HK-2 (cell line): ENCODE measurements at regions not wholly inside any gene's neighbourhood (a gene's known extent, or its start where the extent isn't known, plus 50 kb on each side); places are given as distances from the start of the nearest gene placed in this dataset.

ENCODE experiments used
- DNase-seq: peaks from one replicate; pipeline ENCODE4 v3.0.0-alpha.2; 2018; ENCODE audit not compliant: unreplicated experiment

DNA sequence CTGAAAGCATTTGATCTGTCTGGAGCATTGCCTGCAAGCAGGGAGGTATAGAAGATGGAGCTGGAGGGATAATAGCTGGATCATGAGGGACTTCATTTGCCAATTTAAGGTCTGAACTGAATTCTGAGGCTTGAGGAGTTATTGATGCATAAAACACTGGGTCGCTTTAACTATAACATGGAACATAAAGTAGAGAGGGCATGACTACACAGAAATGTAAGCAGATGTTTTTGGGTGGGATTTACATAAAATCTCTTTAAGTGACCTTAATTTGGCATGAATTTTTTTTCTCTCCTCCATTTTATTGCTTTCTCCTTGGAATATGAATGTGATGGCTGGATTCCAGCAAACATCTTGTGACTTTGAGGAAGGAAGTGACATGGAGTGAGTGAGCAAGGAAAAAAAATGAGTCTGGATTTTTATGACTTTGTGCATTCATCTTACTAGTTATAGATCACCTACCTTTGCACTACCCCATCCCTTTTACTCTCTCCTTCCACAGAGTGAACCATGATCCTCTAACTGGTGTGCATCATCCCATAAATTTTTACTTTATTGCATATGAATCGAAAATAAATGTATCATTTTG is 356.0 kb downstream of the DUSP6 start:
- no peak for DNase-seq

DNA sequence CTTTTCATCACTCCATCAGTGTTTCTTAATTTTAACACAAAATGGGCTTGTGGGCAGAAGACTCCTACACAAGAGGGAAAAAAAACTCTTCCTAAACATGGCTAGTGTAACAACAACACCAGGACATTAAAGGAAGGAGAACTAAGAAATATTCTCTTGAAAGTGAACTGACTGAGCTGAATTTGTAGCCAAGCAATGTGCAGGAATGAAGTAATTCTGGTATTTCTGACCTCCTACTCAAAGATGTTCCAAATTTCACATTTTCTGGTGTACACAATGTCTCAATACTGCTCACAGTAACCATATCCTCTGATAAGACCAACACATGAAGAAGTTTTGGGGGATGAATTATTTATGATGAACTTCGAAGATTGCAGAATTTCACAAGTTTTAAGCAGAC is 357.3 kb downstream of the DUSP6 start:
- no peak for DNase-seq

DNA sequence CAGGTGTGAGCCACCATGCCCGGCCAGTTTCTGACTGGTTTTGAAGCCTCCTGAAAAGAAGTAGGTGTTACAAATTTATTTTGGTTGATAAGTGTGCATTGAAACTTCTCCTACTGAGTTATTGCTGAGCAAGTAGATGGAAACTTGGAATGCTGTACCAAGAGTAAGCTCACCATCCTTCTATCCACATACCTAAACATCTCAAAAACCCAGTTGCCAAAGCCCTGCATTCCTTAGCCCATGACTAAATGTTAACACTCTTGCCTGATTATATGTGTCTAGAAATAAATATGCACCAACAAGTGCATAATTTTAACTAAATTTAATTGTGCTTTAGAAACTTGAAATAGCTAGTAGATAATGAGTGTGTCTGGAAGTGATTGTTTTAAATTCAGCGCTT is 357.8 kb downstream of the DUSP6 start:
- DNase-seq: no peak

DNA sequence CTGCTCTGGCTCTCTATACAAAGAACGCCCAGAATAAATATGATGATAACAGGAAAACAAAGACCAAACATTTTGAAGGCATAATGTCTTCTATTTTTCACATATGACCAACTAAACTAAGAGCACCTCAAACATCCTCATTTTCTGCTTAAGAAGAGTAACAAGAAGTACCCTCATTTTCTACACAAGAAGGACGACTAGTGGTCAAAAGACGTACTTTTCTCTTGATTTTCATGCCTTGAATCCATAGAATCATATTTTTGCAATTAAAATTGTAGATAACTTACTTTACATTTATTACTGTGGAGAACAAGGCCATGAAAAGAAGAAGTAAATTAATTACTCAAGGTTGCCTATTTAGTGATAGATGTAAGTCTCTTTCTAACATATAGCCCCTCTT is 358.6 kb downstream of the DUSP6 start:
- DNase-seq: no peak

DNA sequence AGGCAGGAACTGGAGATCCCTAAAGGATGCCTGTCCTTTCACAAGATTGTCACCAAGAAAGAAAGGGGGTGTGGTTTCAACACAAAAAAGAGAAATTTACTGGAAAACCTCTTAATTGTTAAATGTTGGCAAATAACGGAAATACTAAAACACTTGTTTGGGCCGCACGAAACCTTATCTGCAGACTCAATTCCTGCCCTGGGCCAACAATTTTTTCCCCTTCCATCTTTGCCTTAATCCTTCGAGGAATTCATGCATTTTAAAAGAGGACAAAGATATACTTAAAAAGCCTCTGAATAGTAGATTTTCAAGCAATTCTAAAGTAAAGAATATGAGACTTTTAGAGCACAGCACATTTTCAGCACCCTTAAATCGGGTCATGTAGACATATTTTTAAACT is 366.2 kb downstream of the DUSP6 start:
- no peak for DNase-seq

DNA sequence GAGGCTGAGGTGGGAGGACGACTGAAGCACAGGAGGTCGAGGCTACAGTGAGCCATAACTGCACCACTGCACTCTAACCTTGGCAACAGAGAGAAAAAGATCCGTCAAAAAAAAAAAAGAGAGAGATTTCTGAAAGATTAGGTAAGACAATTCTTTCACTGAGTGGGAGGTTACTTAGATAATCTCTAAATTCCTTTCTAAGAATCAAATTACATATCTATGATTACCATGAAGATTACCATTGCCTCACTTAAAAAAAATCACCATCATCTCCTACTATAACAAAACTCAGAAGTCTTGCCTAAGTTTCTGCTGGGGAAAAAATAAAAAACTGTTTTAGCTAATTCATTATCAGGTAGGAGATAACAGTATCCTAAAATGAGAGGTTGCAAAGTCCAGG is 366.7 kb downstream of the DUSP6 start:
- DNase-seq: no peak

DNA sequence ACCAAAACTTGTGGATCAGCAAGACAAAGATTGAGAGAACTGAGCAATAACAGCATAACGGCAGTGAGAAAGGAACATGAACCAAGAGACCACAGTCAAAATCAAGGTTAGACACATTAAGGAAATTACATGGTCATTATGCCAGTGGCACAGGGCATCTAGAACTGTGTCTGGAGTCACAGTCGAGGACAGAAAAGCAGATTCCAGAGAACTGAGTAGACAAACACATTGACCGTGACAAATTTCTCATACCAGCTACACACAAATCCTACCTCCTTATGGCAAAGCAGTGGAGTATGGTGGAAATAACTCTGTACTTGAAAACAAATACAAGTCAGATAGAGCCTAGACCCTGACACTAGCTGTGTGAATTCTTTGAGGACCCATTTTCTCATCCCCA is 367.3 kb downstream of the DUSP6 start:
- DNase-seq: no peak

DNA sequence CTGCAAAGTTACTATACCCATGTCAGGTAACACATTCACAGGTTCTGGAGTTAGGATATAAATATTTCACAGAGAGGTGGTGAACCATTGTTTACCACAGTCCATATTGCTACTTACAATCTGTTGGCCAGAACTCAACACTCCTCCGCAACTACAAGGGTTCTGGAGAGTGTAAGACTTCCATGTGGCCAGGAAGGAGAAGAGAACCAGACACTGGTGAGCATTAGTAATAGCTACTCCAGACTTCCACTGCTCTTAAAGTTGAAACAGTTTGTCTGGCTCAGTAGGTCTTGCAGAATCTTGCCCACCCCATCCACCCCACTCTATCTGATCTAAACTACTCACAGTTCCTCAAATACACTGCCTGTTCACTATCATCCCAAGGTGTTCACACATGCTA is 369.6 kb downstream of the DUSP6 start:
- no peak for DNase-seq

DNA sequence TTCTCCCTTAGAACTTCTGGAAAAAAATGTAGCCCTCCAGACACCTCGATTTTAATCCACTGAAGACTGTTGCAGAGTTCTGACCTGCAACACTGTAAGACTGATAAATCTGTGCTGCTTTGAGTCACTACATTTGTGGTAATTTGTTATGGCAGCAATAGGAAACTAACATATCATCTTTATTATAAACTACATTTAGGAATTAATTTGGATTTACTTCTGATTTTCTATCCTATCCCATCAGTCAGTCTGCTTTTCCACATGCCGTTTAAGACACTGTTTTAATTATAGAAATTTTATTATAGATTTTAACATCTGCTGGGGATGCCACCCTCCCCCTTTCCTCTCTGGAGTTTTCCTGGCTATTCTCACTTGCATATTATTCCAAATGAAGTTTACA is 375.2 kb downstream of the DUSP6 start:
- DNase-seq: no peak

DNA sequence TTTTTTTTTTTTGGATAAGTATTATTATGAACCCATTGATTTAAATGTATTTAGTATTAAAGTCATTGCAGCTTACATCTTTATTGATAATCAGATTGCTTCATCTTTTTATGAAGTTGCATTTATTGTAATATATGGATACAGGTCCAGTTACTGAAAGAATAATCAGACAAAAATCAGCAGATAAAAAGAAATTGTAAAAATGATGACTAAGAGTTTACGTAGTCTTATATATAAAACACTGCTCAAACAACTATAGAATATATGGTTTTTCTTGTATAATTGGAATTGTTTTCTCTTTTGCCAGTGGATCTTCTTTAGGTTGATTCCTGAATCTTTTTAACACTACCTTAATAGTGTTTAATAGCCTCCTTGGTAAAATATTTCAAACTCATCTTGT is 378.3 kb downstream of the DUSP6 start:
- DNase-seq: no peak

DNA sequence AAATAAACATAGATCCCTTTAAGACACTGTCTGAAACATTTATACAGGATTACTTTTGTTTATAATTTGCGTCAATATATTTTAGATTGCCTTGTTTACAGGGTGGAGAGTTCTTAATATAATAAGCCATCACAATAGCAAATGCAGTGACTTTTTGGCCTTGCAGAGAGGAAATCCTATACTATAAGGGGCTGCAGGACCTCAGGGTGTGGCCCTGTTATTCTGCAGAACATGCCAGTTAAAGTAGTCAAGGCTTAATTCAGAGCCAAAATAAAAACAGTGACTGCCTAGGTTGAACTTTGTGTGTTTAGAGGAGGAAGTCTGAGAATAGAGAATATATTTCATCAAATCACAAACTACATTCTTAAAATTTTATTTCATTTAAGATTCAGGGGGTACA is 381.6 kb downstream of the DUSP6 start:
- DNase-seq: no peak

DNA sequence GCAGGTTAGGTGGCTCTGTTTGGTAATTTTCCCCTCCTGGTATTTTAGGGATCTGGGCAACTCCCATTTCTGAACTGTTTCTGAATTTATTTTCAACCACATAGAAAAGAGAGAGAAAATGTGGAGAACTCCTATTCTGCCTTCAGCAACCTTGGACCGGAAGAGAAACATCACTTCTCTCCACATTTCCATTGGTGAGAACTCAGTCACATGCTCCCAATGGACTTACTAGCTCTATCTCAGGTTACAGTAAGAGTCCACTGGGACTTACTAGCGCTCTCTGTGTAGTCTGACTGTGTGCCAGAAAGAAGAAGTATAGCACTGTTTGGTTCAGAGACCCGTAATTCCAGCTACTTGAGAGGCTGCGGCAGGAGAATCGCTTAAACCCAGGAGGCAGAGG is 383.2 kb downstream of the DUSP6 start:
- no peak for DNase-seq

DNA sequence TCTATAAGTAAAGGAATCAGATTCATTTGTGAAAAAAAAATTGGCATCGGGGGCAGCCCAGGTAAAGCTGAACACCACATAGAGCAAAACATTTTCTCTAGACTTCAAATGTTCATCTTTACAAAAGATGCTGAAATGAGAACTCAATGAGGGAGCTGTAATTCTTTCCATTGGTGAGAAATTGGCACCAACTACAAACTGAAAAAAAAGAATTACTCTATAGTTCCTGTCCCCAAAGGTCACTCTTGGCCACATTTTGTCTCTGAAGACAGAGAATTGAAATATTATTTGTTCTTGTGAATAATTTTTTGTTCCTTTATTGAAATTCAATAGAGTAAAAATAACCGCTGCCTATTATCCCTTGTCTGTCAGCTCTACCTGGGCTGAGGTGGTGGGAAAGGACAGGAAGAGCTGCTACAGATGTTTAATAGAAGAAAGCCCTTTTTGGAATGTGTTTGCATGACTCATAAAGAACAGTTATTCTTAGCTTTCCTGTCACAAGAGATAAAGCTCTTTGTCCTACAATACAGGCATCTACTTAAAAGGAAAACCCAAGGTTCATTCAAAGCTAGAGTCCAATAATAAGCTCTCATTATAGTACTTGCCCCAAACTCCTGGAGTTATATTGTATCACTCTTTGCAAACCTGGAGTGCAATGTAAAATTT is 380.1 kb upstream of the KITLG start:
- DNase-seq: no peak

DNA sequence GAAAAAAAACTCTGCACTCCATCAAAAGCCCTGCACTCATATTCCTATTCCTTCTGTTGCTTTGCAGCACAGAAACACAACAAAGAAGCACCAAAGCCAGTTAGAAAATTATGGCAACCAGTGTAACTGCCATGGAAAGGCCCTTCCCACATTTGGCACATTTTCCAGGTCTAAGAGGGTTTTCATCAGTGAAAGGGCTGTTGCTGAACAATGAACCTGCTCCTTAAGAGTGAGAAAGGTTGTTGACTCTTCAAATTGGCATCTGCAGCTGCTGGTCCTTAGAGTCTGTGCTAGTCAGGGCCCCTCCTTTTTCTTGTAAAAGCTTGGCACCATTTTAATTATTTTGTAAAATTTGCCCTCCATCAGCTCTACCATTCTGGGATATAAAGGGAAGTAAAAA is 378.7 kb upstream of the KITLG start:
- no peak for DNase-seq

DNA sequence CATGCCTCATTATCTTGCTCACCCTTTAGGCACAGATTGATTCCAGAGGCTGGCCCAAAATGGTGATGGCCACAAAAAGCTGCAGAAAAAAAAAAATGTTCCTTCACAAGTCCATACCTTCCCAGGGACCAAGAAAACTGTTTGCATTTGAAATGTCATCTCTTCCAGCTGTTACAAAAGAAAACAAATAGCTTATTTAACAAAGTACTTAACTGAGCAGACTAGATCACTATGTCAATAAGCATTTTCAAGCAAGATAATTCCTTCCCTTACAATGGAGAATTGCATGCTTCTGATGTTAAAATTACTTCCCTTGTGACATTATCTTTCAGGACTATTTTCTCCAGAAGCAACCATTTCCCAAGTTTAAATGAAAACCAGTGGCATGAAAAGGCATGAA is 377.9 kb upstream of the KITLG start:
- no peak for DNase-seq

DNA sequence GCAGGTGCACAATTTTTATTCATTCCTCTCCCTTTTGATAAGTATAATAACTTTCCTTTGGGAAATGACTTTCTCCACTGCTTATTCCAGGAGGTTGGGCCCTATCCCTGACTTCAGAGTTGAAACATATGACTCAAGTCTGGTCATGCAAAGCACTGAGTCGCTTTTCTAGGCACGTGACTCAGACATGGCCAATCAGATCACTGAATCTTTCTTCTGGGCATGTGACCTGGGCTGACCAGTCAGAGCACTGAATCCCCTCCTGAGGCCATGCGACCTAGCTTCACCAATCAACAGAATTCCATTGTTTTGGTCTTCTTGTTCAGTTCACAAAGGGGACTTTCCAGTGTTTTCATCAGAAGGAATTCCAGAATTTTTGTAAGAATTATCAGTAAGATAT is 377.1 kb upstream of the KITLG start:
- no peak for DNase-seq

DNA sequence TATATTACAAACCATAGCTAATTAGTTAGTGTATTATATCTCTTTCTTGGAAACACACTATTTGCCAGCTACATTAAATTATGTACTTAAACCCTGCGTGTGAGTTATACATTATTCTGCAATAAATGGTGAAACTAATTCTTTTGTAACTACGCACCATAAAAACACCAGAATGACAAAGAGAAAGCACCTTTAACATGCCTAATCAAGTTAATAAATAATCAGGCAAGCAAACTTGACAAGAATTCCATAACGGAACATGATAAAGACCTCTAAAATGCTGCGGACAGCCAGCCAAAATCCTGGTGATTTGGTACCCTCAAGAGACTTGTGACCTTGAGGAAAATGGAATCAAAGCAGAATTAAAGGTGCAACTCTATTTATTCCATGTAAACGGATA is 375.3 kb upstream of the KITLG start:
- DNase-seq: no peak

DNA sequence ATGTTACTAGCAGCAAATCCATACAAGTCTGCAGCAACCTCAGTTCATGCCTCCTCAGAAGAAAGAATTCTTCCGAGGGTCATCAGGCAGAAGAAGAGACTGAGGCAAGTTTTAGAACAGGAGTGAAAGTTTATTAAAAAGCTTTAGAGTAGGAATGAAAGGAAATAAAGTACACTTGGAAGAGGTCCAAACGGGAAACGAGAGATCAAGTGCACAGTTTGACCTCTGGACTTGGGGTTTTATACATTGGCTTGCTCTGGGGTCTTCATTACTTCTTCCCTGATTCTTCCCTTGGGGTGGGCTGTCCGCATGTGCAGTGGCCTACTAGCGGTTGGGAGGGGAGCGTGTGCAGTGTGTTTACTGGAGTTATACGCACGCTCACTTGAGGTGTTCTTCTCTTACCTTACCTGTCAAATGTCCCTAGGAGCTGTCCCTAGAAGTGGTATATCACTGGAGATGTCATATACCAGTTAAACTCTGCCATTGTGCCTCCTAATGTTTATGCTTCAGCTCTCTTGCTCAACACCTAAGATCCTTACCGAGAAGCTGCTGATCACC is 372.8 kb upstream of the KITLG start:
- DNase-seq: no peak

DNA sequence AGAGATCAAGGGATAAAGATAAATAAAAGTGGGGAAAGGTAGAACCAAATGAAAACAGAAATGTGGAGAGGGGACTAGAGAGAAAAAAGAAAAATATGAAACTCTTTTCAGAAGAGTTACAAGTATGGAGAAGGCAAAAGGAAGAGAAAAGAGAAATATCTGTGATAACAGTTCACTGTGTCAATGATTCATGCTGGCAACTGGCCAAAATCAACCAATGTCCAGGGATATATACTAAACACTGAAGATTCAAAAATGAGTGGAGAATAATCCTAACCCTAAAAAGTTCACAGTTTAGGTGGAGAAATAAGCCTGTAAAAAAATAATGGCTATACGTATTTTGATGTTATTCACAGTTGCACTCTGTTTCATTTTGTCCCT is 372.3 kb upstream of the KITLG start:
- no peak for DNase-seq

DNA sequence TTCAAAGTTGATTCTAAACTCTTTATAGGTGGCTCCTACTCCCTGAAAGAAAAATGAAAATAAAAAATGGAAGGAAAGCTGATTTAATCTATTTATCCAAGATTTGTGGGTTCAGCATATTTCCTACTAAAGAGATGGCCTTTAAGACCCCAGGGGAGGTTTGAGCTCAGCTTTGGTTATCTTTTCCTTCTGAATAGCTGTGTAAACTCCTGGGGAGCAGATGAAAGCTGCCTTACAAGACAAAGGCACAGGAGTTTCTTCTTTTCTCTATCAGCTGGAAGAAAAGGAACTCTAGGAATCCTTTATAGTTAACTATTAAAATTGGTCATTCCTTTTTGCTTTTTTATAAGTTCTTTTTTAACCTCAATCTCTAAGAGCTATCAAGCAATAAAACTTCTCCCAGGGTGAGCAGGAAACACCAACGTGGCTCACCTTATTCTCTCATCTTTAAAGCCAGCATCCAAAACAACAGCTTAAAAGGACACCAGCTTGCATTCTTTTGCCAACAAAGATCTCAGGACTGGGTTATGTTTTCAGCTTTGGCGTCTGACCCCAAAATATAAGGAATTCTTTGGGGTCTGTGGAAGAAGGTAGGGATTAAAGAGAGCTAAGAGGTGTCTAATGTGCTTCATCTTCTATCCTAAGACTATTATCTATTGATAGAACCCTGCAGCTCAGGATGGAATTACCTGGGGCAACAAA is 371.7 kb upstream of the KITLG start:
- DNase-seq: no peak

DNA sequence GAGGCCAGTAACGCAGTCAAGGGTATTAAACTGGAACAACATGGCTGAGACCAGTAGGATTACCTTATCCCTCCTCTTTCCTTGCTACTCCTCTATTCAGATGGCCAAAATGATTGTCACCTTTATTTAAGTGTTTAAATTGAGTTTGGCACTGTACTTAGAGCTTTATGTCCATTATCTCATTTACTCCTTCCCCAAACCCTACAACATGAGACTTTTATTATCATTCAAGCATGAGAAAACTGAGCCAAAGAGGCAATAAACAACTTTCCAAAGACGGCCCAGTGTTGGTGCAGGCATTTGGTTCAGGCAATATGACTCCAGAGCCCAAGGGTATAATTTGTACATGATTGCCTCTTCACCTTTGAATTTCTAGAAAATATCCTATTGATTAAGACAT is 370.9 kb upstream of the KITLG start:
- DNase-seq: no peak

DNA sequence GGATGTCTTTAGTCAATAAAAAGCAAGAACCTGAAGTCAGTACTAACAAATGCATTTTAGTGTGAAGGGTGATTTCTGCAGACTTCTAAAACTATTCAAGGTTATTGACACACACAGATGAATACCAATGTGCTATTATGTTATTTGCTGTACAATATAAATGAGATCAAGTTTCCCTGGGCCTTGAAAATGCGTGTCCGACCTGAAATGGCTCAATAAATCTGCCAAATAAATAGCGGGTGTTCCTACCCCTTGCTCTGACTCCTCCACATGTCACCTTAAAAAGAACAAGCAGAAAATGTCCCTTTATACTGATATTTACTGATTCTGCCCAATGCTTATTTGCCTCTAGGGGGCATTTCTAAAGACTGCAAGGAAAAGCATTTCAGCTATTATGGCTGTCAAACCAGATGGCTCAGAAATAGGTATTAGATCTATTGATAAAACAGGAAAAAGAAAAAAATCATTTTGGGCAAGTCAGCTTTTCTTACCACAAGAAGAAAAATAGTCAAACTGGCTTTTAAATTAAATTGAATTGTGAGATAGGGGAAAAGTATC is 367.3 kb upstream of the KITLG start:
- DNase-seq: no peak

DNA sequence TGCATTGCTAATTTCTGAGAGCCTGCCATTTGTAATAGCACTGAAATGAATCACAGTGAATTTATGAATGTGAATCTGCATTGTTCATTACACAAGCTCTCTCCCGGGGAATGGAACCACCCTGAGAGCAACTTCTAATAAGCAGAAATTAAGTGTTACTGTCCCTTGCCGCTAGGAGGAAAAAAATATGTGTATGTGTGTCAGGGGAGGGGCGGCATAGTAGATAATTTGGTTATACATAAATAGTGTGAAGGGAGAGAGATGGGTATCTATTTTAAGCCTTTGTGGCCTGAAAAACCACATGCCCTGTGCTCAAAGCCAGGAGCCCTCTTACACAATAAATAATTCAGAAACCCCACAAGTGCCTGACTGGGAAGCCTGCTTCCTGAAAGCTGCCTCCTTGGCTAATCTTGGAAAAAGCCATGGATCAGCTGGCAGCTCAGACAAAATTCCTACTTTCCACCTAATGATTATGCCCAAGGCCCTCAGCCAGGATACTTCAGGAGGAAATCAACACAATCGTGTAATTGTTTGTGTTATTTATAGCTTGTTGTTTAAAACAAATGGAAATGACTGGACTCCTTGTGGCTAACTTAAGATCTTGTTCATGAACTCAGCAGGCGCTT is 366.2 kb upstream of the KITLG start:
- DNase-seq: no peak
